Body of pancreas (tissue), 4 donors: ENCODE measurements at regions not wholly inside any gene's neighbourhood (a gene's known extent, or its start where the extent isn't known, plus 50 kb on each side); places are given as distances from the start of the nearest gene placed in this dataset.

ENCODE experiments used
- CTCF ChIP-seq, 7 experiments: fragments of 450-650 bp in 4 of 7; fragments of 200-600 bp in 3 of 7; sonication (generic) in 3 of 7; IDR thresholded peaks; one replicate each; pipeline ENCODE4 v1.5.1; 2016 to 2019; ENCODE audit warnings: antibody characterized with exemption in 7 of 7
- POLR2A ChIP-seq, 3 donors: fragments of 450-650 bp; IDR thresholded peaks; one replicate each; pipeline ENCODE4 v1.6.1; 2016; ENCODE audit warnings: antibody characterized with exemption in 3 of 3, mild to moderate bottlenecking in 2 of 3

GRCh38 chr18:27699137-27699536 lies 477.8 kb downstream of the CDH2 start:
- no peak for TF ChIP-seq CTCF (IDR thresholded peaks at IDR 0.05)
- TF ChIP-seq POLR2A (IDR thresholded peaks at IDR 0.05) = no peak
